H1 (cell line): ENCODE measurements at regions not wholly inside any gene's neighbourhood (a gene's known extent, or its start where the extent isn't known, plus 50 kb on each side); places are given as distances from the start of the nearest gene placed in this dataset.

ENCODE experiments used
- BRCA1 ChIP-seq: IDR thresholded peaks from 2 replicates; pipeline ENCODE4 v1.6.1; 2012; ENCODE audit warnings: low read depth, low read length, improper control_type of control experiment
- GABPA ChIP-seq: IDR thresholded peaks from 2 replicates; pipeline ENCODE4 v1.6.1; 2011; ENCODE audit warnings: mild to moderate bottlenecking, low read length, moderate library complexity, borderline replicate concordance; ENCODE audit not compliant: insufficient read depth
- HDAC6 ChIP-seq: IDR thresholded peaks from one replicate; pipeline ENCODE4 v1.7.1; 2012; ENCODE audit warnings: low read depth, mild to moderate bottlenecking, inconsistent platforms, low read length, moderate library complexity
- POLR2A ChIP-seq, 2 experiments: IDR thresholded peaks; 1 replicate in 1 of 2; 2 replicates in 1 of 2; pipeline ENCODE4 v1.6.1; 2011; ENCODE audit warnings: low read depth in 2 of 2, low read length in 2 of 2, mild to moderate bottlenecking in 2 of 2; ENCODE audit errors: control extremely low read depth in 1 of 2
- POLR2AphosphoS5 ChIP-seq: IDR thresholded peaks from 2 replicates; pipeline ENCODE4 v1.6.1; 2011; ENCODE audit warnings: low read depth, low read length
- TAF1 ChIP-seq: IDR thresholded peaks from 2 replicates; pipeline ENCODE4 v1.6.1; 2011; ENCODE audit warnings: mild to moderate bottlenecking, low read depth, low read length

- TF ChIP-seq BRCA1 (no peak), TAF1 (no peak), HDAC6 (no peak), GABPA (no peak), POLR2A (IDR thresholded peaks at IDR 0.05; ENCODE audit: control extremely low read depth in 1 of 2, low read depth in 2 of 2, low read length in 2 of 2) (no peak), POLR2AphosphoS5 (no peak)
Observed at GRCh38 chr3:180523040-180523439, 78.9 kb upstream of the TTC14 start.
